Duodenal mucosa (tissue), 2 donors: ENCODE measurements at regions not wholly inside any gene's neighbourhood (a gene's known extent, or its start where the extent isn't known, plus 50 kb on each side); places are given as distances from the start of the nearest gene placed in this dataset.

ENCODE experiments used
- H3K27ac ChIP-seq: one replicate; pipeline ENCODE4 v1.7.0; 2013; ENCODE audit warnings: low read depth, low read length
- H3K27me3 ChIP-seq, 2 donors: one replicate each; pipeline ENCODE4 v1.7.0; 2013; ENCODE audit warnings: low read length in 2 of 2, control low read depth in 1 of 2; ENCODE audit not compliant: insufficient read depth in 2 of 2, control insufficient read depth in 1 of 2
- H3K36me3 ChIP-seq, 2 donors: one replicate each; pipeline ENCODE4 v1.7.0; 2013; ENCODE audit warnings: low read length in 2 of 2, control low read depth in 1 of 2; ENCODE audit not compliant: insufficient read depth in 2 of 2, control insufficient read depth in 1 of 2
- H3K4me1 ChIP-seq, 2 donors: one replicate each; pipeline ENCODE4 v1.7.0; 2013; ENCODE audit warnings: low read length in 2 of 2, control low read depth in 1 of 2; ENCODE audit not compliant: insufficient read depth in 2 of 2, control insufficient read depth in 1 of 2
- H3K4me3 ChIP-seq, 2 donors: one replicate each; pipeline ENCODE4 v1.7.0; 2013; ENCODE audit warnings: low read length in 2 of 2, low read depth in 1 of 2
- H3K9ac ChIP-seq, 2 donors: one replicate each; pipeline ENCODE4 v1.7.0; 2013; ENCODE audit warnings: low read length in 2 of 2, low read depth in 1 of 2
- H3K9me3 ChIP-seq, 2 donors: one replicate each; pipeline ENCODE4 v1.7.0; 2013; ENCODE audit warnings: low read length in 2 of 2, control low read depth in 1 of 2; ENCODE audit not compliant: control insufficient read depth in 1 of 2

DNA sequence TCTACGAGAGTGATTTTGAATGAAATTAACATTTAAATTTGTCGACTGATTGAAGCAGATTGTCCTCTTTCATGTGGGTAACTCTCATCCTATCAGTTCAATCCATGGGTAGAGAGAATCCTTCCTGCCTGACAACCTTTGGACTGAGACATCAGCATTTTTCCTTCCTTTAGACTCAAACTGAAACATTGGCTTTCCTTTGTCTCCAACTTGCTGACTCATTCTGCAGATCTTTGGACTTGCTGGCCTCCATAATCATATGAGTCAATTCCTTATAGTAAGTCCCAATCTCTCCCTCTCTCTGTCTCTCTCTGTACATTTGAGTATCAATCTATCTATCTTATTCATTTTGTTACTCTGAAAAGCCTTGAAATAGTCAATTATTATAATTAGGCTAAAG lies 416.7 kb downstream of the LRRIQ3 start:
- no peaks in the 10 kb centered on the region for H3K4me1 ChIP-seq
- no peaks in the 10 kb centered on the region for H3K36me3 ChIP-seq
- H3K4me3 ChIP-seq = no peak overlapping the region
- no peak overlapping the region for H3K27ac ChIP-seq
- no peaks in the 10 kb centered on the region for H3K27me3 ChIP-seq
- no peak overlapping the region for H3K9ac ChIP-seq
- H3K9me3 ChIP-seq = no peaks in the 10 kb centered on the region

DNA sequence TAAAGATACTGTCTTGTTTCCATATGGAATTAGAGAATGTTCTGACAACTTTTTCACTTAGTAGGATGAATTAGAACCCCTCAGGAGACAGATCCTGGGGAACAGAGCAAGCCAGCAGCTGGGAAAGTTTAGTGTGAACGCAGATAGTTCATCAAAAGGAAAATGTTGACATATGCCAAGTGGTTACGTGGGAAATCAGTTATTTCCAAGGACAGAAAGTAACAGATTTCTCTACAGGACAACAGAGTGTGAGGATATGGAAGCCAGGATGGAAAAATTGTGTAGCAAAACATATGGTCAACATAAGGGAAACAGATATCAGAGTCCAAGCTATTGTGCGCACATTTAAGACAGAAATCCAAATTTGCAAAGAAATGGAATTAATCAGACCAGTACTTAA lies 419.5 kb downstream of the LRRIQ3 start:
- Histone ChIP-seq H3K9me3 (no peaks in the 10 kb centered on the region), H3K9ac (no peak overlapping the region), H3K4me1 (no peaks in the 10 kb centered on the region), H3K27ac (no peak overlapping the region), H3K4me3 (no peak overlapping the region), H3K27me3 (no peaks in the 10 kb centered on the region), H3K36me3 (no peaks in the 10 kb centered on the region)

DNA sequence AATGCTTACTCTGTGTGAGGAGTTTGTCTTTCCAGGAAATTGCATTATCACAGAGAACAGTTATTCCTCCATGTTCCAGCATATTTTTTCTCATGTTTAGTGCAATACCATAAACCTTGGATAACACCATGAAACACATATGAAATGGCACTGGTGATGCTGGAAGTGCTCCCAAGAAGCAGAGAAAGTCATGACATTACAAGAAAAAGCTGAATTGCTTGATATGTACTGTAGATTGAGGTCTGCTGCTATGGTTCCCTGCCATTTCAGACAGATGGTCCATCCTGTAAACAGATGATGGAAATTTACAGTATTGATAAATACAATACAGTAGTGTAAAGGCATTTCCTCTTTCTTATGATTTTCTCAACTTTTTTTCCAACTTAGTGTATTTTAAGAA lies 422.1 kb downstream of the LRRIQ3 start:
- Histone ChIP-seq H3K27me3 (no peaks in the 10 kb centered on the region), H3K9ac (no peak overlapping the region), H3K27ac (no peak overlapping the region), H3K4me1 (no peaks in the 10 kb centered on the region), H3K9me3 (no peaks in the 10 kb centered on the region), H3K4me3 (no peak overlapping the region), H3K36me3 (no peaks in the 10 kb centered on the region)

DNA sequence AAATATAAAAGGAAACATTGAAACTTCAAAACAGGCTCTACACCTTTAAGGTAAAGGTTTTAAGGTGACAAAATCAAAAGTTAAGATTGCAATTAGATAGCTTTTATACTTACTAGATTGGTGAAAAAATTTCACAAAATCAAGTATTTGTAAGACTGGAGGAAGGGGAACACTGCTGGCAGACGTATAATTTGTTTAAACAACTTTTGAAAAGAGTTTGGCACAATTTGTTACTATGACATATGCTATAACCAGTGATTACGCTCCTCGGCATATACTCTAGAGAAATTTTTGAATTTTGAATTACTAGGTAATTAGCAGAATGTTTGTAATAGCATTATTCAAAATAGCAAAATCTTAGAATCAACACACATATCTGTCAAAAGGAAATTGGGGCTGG lies 425.0 kb downstream of the LRRIQ3 start:
- Histone ChIP-seq H3K9ac (no peak overlapping the region), H3K4me1 (no peaks in the 10 kb centered on the region), H3K4me3 (no peak overlapping the region), H3K27ac (no peak overlapping the region), H3K36me3 (no peaks in the 10 kb centered on the region), H3K9me3 (no peaks in the 10 kb centered on the region), H3K27me3 (no peaks in the 10 kb centered on the region)

DNA sequence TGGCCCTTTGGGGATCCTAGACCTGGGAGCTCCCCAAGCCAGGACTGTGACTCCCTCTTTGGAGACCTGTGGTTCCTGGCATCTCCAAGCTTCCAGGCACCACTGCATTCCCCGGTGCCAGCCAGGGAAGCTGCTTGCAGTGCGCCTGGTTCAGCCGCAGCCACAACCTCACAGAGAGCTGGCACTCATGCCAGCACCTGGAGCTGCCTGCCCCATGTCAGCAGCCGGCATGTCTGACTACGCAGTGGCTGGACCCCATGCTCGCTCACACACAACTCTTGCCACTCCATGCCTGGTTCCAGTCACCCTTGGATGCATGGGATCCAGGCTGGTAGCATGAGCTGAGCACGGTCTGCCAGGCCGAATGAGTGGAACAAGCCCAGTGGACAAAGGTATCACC lies 426.6 kb downstream of the LRRIQ3 start:
- H3K4me3 ChIP-seq = no peak overlapping the region
- no peaks in the 10 kb centered on the region for H3K27me3 ChIP-seq
- H3K4me1 ChIP-seq = no peaks in the 10 kb centered on the region
- no peak overlapping the region for H3K27ac ChIP-seq
- H3K9ac ChIP-seq = no peak overlapping the region
- no peaks in the 10 kb centered on the region for H3K9me3 ChIP-seq
- H3K36me3 ChIP-seq = no peaks in the 10 kb centered on the region

DNA sequence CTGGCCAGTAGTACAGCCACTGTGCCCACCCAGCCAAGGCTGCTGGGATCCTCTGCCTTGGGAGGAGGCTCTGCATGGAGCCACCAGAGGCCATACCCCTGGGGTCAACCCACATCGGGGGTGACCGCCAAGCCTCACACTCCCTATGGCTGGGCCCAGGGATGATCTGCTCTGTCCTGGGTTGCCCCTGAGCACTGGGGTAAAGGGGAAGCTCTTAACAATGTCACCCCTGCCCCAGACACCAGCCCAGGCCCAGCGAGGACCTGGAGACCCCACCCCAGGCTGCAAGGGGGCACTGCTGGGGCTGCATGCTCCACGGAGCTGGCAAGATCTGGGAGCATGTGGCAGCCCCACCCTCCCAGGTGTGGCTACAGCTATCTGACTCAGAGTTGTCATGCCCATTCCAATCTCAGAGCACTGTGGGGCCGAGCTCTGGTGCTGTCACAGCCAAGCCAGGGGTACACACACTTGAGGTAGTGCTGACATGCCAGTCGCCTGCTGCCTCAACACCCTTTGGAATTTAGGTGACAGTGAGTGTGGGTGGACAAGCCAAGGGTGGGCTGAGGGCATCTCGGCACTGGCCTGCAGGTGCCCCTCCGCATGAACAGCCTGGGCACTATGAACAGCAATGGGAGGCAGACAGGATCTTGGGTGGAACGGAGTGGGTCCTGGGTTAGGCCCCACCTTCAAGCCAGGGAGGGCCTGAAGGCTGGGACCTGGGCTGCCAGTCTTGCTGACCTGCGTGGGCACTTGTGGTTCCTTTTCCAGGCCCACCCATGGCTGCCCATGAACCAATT lies 427.7 kb downstream of the LRRIQ3 start:
- no peak overlapping the region for H3K4me3 ChIP-seq
- no peak overlapping the region for H3K9ac ChIP-seq
- no peaks in the 10 kb centered on the region for H3K4me1 ChIP-seq
- no peaks in the 10 kb centered on the region for H3K36me3 ChIP-seq
- H3K27ac ChIP-seq = no peak overlapping the region
- no peaks in the 10 kb centered on the region for H3K9me3 ChIP-seq
- H3K27me3 ChIP-seq = no peaks in the 10 kb centered on the region

DNA sequence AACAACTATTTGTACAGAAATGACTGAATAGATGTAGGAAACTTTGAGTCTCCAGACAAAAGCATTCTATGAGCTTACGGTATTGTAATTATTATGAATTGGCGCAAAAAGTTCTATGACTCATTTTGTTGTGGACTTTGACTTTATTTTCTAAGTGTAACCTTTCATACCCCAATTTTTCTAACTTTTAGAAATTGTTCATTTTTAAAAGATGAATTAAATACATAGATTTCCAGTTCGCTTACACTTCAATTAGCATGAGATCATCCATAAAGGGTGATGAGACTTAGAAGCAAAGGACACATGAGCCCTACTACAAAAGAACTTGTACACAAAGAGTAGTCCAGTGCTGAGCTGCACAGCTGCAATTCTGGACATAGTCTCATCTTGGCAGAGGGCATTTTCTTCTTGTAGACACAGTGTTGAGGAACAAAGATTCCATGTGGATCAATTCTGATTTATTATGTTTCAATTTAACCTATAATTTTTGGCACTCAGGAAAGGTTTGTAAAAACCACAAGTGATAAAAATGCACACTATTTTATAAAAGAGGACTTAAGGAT lies 431.1 kb downstream of the LRRIQ3 start:
- Histone ChIP-seq H3K4me1 (no peaks in the 10 kb centered on the region), H3K9me3 (no peaks in the 10 kb centered on the region), H3K27ac (no peak overlapping the region), H3K4me3 (no peak overlapping the region), H3K9ac (no peak overlapping the region), H3K27me3 (no peaks in the 10 kb centered on the region), H3K36me3 (no peaks in the 10 kb centered on the region)

DNA sequence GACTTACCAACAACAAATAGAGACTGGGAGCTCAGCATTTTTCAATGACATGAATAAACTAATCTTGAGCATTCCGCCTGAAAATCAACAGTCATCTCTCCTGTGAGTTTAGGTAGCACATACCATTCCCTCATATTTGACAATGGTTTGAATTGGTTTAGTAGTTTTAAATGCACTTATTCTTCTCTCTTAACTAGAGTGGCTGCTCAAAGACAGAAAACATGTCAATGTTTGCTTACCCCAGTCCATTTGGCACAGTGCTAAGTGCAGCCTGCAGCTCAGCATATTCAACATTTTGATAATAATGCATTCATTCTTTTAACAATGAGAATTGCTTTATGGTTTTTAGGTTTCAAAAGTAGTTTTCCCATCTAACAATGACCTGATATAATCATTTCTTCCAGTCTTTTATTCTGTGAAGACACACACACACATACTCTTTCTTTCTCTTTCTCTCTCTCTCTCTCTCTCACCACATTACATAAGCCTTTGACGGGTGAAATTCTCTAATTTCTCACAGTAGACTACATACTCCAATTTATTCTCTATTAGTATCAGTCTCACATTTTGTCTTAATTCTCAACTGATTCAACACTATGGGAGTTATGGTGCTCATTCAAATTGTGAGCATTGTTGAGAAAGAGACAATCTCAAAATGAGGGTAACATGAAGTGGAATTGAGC lies 432.3 kb downstream of the LRRIQ3 start:
- no peaks in the 10 kb centered on the region for H3K36me3 ChIP-seq
- H3K27ac ChIP-seq = no peak overlapping the region
- no peak overlapping the region for H3K4me3 ChIP-seq
- H3K27me3 ChIP-seq = no peaks in the 10 kb centered on the region
- H3K9ac ChIP-seq = no peak overlapping the region
- H3K4me1 ChIP-seq = no peaks in the 10 kb centered on the region
- no peaks in the 10 kb centered on the region for H3K9me3 ChIP-seq

DNA sequence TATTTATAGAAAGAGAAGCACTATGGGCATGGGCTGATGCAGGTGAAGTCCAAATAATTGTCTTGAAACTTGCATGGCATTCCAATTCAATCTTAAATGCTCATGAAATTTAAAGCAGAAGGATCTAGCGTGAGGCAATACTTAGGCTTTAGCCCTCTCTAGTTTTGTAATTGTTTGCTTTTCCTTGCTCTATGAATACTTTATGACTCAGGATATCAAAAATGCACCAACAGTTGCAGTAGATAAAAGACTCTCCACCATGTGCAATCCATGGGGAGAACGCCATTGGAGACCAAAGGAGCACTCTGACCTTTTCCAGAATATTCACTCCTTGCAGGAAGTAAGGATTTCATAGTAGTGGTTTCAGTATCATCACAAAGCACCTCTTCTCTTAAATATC lies 436.4 kb downstream of the LRRIQ3 start:
- Histone ChIP-seq H3K4me1 (no peaks in the 10 kb centered on the region), H3K4me3 (no peak overlapping the region), H3K9me3 (no peaks in the 10 kb centered on the region), H3K27ac (no peak overlapping the region), H3K9ac (no peak overlapping the region), H3K27me3 (no peaks in the 10 kb centered on the region), H3K36me3 (no peaks in the 10 kb centered on the region)

DNA sequence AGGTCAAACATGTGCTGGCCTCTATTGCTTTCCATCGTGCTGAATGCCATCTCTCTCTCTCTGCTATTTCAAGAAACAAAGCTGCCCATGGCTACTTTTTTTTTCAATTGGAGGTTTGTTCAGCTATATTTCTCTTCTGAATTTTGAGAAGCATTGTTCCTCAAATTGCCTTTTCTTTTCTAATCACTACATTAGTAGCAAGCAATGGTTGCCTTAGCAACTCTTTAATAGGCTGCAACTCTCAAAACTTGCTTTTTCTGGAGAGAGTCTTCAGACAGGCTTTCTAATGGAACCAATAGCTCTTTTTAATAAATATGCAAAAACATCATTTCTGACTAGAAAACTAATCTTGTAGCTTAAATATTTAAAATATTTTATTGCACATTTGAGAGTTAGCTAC lies 439.0 kb downstream of the LRRIQ3 start:
- Histone ChIP-seq H3K9me3 (no peaks in the 10 kb centered on the region), H3K4me1 (no peaks in the 10 kb centered on the region), H3K4me3 (no peak overlapping the region), H3K27ac (no peak overlapping the region), H3K27me3 (no peaks in the 10 kb centered on the region), H3K9ac (no peak overlapping the region), H3K36me3 (no peaks in the 10 kb centered on the region)
